CD4-positive, alpha-beta T cell treated with Interferon alpha-2 for 1 hour (primary cell): ENCODE measurements at regions not wholly inside any gene's neighbourhood (a gene's known extent, or its start where the extent isn't known, plus 50 kb on each side); places are given as distances from the start of the nearest gene placed in this dataset.

Experiments used
- DNase-seq, 2 donors: peaks; one replicate each; pipeline ENCODE4 v3.0.0-alpha.2; 2020 to 2022

DNA sequence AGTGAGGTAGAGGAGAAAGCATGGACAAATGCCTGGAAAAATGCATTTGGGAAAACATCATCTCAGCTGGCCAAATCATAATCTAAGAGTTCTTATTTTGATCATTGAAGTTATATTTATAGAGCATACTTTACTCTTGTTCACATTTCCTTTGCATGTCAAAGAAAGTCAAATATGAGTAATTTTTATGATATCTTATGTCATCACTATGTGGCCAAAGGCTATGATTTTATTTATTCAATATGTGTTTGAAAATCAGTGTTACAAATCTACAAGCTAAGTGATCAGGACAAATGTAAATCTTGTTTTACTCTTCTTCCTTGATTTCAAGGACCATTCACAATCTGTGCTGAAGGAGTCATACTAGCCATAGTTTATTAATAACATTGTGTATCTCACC, 237.2 kb upstream of the DPH6 start:
- DNase-seq, result no peak

DNA sequence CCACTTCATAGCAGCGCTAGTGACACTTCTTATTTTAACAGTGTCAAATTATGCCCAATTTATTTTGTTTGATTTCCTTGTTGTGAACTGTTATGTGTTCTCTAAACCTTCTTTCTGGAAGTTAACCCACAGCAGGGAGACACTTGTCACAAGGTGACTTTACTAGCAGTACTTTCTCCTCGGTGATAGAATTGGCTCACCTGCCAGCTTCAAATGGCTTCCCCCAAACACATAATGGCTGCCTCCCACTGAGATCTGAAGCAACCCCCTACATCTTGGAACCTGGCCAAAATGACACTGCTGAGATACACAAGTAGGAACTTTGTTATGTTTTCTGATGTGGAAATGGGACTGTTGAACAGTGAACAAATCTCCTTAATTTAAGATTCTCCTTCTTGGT, 238.8 kb upstream of the DPH6 start:
- DNase-seq, result no peak

DNA sequence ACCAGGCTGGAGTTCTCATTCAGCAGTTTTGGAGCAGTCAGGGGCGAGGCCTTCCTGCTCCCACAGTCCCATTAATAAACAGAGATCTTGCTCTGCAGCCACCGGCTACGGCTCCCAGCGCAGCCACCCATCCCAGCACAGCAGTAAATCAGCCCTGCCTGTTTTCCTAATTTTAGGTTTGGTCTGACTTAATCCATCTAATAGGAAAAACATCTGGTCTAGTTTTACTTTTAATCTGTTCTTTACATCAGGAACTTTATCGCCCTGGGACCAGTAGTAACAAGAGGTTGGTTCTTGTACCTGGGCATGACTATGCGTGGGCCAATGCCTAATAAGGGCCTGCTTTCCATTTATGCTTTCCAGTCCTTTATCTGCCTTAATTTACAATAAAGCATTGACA, 264.0 kb upstream of the DPH6 start:
- no peak for DNase-seq

DNA sequence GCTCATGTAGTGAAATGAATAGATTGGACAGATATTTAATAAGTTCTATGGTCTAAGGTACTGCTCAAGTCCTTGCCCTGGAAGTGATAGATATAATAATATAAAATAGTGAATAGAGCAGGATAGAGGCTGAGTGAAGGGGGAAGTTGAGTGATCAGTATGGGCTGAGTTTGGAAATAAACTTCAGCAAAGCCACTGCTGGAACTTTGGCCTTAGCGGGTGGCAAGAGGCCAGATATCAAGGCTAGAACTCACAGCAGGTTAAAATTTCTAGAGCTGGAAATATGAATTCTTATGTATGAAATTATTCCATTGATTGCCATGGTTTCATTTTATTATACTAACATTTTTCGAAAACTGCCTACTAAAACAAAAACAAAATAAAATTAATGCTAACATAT, 267.6 kb upstream of the DPH6 start:
- no peak for DNase-seq

DNA sequence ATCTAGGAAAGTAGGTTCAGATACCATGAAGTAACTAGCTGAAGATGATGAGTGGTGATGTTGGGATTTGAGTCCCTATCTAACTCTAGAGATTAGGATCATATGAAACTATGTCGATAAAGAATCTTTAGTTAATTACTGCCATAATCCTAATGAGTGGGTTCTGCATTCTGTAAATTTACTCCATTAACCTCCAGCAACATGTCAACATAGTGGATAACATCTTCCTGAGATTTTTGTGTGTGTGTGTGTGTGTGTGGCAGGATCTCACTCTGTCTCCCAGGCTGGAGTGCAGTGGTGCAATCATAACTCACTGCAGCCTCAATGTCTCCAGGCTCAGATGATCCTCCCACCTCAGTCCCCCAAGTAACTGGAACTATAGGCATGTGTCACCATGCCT, 272.9 kb upstream of the DPH6 start:
- no peak for DNase-seq

DNA sequence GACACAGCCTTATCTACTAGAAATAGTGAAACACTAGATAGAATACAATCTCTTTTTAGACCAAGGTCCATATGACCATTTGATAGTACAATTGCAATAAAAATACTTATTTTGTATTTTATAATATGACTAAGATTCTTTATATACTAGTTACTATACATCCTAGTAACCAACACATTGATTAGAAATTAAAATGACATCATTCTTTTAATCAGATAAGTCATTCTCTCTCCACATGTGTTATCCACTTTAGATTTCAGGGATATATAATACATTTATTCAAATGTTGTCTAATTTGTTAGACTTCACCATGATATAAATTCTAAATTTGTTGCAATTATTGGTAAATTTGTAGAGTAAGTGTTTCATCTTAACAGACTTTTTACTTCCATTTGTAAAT, 276.2 kb upstream of the DPH6 start:
- no peak for DNase-seq

DNA sequence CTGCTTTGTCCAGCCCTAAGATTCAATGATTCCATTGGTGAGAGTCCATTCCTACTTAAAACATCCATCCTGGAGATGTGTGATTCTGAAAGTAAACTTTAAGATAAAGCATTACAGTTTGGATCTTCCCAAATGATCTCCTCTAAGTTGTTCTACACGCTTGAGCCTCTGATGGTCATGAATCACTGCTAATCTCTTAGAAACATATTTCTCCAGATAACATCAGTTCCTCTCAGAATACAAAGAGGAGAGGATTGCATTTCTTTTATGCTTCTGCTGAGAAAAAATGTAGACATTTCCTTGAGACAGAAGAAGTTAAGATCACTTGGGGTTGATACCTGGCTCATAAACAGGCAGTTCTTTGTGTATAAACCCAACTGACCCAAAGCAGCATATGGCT, 281.2 kb upstream of the DPH6 start:
- DNase-seq, result no peak

DNA sequence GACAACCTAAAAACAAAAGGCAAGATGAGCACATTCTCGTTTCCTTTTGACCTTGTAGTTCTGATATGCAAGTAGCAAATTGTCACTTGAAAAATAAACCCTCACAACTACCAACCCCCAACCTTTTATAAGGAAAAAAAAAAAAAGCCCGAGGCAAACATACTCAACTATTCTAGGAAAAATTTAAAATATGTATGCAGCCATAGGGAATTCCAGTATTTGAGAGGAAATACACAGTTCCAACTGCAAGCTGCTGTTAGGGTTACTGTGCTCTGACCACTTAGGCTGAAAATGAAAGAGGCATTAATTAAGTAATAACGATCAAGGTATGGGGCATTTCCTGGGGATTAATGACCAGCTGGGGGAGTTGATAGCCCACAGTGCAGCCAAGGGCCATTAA, 281.9 kb upstream of the DPH6 start:
- DNase-seq, result no peak

DNA sequence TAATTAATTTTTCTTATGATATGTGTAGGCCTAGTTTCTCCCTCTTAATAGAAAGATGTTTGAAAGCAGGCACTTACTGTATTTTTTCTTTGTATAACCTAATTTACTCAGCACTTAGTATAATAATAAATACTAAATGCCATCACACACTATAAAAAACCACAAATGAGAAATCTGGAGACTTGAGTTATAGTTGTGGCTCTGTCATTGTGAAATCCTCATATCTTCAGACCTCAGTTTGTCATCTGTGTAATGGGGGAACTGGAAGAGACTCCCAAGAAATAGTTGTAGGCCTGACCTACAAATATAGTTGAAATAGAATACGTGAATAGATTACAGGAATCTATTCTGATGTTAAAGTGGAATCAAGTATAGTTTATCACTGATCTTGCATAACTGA, 287.6 kb upstream of the DPH6 start:
- DNase-seq, result no peak

DNA sequence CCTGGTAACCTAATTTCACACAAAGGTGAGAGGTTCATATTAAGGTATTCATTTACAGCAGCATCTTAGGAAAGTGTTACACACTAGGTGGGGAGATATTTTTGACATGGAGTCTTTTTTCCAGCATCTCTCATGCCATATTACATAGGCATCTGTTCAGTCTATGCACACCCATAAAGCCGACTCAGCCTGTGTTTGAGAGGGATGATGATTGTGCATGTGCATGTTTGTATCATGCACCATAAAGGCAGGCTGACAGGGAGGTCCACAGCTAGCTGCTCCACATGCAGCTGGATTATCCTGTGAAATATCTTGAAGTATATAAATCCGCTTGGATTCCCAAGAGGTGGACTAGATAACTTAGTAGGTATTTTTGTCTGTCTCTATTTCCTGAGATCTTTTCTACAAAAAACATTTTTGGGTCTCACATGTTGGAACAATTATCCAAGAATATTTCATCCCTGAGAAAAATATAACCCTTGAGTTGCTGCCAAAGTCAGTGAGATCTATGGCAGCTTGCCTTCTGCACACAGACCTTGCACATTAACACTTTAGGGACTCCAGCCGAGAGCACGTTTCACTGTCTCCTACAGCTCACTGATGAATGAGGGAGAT, 288.4 kb upstream of the DPH6 start:
- no peak for DNase-seq

DNA sequence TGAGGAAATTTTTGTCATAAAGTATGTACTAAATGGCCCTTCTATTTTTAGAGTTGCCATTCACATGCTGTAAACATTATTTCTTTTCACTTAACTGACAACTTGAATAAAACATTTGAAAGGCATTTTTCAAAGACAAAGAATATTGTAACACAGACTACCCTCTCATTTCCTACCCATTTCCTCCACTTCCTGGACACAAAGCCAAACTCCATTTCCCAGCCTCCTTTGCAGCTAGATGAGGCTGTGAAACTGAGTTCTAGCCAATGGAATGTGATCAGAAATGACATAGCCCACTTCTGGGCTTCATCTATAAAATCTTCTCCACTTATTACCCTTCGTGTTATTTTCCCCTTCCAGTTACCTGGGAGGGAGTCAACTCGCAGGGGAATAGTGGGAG, 288.9 kb upstream of the DPH6 start:
- DNase-seq, result no peak

DNA sequence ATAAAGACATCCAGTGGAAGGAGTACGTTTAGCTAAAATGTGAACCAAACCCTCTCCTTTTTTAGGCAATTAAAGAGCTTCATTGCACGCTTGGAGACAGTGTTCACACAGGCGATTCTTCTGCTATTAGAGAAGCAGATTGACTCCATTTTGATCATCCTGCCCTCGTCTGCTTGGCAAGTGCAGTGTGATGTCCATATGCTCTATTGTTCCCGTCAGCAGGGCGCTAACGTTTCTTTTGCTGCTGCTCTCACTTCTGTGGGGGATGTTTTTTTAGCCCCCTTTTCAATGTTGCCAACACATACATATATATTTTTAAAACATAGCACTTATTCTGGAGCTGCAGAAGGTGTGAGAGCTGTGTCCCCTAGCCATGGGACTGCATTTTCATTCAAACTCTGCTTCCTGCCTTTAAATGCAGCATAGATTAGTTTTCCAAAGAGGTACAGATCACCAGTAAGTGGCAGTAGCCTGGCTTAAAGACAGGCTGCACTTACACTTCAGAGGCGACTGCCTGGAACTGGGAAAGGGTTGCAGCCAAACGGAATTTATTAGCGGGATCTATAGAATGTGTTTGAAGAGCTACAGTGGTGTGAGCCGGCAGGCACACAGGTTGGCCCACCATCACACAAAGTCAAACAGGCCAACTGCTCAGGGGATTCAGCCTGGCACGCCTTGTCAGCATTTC, 292.6 kb upstream of the DPH6 start:
- DNase-seq, result no peak

DNA sequence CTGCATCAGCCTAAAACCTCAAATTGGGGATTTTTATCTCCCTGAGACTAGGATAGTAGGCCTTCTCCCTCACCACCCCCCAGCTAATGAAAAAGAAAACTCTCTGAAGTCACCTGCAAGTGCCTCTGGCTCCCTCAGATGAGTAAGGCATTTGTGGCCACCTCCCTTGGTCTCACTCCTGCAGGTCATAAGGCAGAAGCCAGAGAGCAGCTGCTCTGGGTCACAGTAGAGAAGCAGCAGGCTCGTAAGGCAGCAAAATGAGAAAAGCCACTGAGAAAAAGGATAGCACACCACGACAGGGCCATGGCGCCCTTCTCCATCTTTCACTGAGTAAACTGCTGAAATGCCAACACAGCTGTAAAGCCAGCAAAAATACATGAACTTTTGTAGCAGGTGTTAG, 296.7 kb upstream of the DPH6 start:
- no peak for DNase-seq

DNA sequence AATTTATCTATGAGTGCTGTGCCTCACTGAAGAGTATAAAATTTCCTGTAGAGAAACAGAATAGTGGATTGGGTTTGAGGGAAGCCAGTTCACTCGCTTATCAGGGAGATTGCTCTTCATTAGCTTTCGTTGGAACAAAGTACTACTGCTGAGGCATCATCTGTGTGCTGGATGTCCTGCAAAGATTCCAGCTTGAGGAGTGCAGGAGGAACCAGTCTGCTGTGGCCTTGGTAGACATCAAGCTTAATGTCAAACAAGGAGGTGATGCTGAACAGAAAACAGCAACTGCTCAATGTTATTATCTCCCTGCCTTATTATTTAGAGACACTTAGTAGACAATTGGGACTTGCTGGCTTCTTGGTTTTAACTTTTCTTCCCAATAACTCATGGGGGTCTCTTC, 297.5 kb upstream of the DPH6 start:
- DNase-seq, result no peak

DNA sequence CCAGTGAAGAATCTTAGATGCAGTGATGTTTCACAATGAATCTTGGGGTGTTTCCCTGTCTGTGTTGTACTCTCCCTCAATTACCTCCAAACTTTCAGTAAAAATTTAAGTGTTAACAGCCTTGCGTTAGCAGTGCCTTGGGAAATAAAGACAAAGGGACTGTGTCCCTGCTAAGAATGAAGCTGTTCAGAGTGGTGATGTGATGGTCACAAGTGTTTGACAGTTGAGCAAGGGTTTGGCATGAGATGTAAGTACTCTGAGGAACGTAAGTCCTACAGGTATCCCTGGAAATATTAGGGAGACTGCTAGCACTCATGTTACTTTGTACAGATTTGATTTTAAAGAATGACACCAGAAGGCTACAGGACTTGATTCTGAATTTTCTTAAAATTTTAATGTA, 304.3 kb upstream of the DPH6 start:
- DNase-seq, result no peak

DNA sequence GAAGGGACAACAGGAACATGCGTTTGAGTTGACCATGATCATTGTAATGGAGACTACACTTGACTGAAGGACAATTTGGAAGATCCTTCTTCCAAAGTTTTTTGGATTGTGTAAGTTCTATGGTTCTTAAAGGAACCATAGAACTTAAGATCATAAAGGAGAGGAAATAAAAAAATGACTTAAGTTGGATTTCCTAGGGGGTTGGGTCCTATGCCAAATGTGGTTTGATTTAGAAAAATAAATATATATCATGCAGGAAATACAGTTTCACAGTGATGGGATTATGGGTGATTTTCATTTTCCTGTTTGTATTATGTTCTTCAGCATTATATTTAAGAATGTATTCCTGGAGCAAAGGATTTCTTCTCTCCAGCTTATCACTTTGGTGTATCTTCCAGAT, 305.5 kb upstream of the DPH6 start:
- no peak for DNase-seq

DNA sequence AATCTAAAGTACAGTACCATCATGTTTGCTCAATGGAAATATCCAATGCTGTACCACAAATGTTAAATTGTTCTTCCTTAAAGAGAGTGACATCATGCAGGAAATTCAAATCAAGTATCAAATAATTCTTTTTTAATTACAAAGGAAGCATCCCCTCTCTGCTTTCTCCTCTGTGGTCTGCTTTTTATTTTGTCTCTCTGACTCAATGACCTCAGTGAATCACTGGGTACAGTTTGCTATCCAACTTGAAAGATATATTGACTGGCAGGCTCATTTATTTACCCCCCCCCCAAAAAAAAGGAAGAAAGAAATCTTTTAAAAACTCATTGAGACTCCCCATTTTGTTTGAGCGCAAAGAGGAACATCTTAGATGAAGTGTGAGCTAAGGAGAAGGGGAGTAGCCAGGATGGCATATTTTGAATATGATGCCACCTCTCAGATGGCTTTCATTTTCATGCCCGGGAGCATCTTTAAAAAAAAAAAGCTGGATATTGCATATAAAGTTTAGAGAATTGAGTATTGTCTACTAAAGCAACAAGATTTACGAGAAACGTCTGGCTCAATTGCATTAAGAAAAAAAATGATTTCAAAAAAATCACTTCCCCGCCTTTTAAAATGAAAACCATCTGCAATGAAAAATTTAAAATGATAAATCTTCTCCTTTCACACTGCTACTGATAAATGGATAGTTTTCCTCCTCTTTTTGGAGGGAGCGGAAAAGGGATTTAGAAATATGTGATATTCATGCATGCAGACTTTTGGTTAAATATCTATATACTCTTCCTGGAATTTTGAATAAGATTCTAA, 307.1 kb upstream of the DPH6 start:
- DNase-seq, result no peak

DNA sequence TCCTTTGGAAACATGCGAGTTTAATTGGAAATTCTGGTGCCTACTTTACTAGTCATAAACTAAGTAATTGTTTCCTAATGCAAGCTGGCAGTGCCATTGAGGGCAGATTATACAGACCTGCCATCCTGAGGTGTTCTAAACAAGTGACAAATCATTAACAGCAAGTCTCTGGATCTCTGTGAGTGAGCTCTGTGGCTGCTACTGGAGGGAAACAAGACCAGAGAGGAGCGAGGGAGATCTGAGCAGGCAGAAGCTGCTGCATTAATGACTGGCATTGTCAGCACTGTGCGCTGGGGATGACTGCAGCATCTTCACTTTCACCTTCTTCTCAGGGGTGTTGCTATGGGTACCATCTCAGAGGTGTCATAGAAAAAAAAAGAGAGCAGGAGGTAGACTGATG, 308.4 kb upstream of the DPH6 start:
- DNase-seq, result no peak

DNA sequence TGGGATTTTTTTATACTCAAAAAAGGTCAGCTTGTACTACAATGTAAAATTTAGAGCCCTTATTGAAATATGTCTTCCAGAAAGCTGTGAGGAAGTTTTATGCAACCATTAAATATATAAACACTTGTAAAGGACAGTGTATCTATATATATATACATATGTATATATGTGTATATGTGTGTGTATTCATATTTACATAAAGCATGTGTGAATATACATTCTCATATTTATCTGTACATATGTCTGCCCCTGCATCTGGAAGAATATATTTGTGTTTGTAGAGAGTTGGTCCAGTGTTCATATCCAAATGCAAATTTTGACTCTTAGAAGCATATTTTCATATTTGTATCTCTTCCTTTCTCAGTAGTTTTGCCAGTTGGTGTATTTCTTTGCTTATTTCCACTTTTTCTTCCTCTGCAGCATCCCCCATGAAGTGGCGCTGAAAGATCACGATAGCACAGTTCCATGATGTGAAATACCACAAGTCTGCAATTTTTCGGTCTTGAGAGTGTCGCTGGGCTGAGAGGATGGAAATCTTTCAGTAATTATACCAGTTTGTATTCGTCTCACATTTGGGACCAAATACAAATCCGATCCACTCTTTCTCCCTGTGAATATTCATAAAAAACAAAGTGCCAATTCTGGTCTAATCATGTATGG, 311.7 kb upstream of the DPH6 start:
- DNase-seq, result no peak

DNA sequence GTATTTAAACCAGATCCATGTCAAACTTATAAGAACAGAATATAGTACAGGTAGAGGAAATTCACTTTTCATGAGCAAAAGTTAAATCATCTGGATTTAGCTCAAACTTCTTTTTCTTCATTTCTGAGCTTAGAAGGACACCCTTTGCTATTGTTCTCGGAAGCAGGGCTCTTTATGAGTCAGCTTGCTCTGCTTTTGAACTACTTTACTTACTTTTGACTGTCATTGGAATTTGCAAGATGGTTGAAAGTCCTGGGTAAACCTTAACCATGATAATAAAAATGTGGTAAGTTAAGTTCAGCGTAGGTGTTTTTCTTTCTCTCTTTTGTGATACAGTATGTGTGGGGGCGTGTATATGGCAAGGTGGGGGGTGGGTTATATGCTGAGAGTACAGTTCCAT, 312.7 kb upstream of the DPH6 start:
- no peak for DNase-seq

DNA sequence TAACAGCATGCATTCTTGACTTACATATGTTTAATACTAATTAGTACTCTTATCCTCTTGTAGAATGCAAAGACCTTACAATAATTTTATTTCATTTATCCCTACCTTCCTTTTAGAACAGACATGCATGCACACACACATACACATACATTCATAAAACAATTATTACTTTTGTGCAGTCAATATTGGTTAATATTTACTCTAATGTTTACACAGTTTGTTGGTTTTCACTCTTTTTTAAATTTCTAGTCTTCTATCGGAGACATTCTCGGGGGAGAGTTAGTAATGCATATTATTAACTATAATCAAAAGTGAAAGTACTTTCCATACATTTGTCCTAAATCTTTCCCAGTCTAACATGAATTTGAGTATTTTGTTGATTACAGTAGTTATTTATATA, 317.7 kb upstream of the DPH6 start:
- no peak for DNase-seq

DNA sequence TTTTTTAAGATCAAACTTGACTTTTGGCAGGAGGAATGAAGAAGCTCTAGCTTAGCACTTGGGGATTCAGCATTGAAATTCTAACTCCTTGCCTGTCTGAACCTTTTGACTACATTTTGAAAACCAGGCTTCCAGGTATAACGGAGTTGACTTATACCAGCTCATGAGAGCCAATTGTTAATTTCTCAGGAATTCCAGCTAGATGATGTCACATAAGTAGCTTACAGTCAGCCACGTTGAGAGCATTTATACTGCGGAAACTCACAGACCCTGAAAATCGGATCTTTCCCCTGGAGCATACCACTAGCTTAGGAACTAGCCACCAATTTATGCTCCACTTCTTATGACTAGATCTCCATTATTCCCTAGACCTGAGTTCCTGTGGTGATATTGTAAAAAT, 321.4 kb upstream of the DPH6 start:
- no peak for DNase-seq

DNA sequence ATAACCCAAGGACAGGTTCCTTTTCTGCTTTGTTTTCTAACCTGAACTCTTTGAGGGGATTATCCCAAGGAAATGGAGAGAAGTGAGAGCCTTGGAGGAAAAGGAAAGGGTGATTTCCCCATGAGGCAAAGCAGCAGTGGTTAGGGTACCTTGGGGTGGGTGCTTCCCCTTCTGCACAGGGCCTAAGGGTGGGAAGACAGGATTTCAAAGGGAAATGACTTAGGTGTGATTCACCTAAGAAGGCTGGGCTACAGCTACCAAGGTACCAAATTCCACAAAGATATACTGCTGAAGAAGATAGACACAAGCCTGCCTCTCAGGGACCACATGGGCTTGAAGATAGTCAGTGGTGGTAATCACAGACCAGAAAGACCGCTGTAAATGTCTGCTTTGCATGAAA, 325.3 kb upstream of the DPH6 start:
- DNase-seq, result no peak

DNA sequence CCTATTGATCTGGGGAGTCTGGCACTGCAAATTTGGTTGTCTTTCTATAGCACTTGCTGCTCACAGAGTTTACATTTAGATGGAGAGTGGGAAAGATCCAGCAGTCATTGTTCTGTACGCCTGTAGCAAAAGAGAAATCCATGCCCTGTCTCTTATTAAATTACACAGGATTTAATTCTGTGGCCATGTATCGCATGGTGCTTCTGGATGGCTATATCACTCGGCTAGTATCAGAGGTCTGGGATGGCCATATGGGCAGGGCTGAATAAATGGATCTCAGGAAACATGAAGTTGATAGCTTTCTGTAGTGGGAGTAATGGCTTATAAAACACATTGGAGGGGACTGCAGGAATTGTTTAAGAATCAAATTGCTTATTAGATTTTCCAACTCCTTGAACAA, 325.8 kb upstream of the DPH6 start:
- DNase-seq, result no peak
